ENCODE measurements at regions not wholly inside any gene's neighbourhood (a gene's known extent, or its start where the extent isn't known, plus 50 kb on each side); places are given as distances from the start of the nearest gene placed in this dataset.

DNA sequence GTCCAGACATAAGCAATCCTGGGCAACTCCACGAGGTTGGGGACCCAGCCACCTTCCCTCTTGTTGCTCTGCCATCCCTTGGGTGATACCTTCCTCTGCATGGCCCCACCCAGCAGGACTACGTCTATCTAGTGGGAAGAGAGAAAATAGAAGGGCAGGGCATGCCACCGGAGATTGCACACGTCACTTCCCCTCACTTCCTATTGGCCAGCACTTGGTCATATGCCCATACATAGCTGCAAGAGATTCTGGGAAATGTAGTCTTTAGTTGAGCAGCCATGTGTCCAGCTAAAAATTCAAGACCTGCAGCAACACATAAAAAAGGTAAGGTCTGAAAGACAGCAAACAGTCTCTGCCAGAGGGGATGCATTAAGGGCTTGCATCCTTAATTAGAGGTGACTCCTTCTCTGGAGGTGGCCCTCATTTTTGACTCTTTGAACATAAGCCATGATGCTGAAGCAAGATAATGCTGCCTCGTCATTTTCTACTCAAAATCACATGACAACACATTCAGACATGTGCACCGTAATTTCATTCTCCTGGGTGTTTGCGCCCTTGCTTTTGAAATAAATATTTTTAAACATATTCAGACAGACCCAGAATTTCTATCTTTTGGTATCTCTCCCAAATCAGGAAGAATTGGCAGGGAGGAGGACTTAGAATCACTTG, 91.8 kb upstream of the PWP1 start:
- TF ChIP-seq, protein P1, sequence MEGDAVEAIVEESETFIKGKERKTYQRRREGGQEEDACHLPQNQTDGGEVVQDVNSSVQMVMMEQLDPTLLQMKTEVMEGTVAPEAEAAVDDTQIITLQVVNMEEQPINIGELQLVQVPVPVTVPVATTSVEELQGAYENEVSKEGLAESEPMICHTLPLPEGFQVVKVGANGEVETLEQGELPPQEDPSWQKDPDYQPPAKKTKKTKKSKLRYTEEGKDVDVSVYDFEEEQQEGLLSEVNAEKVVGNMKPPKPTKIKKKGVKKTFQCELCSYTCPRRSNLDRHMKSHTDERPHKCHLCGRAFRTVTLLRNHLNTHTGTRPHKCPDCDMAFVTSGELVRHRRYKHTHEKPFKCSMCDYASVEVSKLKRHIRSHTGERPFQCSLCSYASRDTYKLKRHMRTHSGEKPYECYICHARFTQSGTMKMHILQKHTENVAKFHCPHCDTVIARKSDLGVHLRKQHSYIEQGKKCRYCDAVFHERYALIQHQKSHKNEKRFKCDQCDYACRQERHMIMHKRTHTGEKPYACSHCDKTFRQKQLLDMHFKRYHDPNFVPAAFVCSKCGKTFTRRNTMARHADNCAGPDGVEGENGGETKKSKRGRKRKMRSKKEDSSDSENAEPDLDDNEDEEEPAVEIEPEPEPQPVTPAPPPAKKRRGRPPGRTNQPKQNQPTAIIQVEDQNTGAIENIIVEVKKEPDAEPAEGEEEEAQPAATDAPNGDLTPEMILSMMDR (IDR thresholded peaks at IDR 0.05) = no peak

DNA sequence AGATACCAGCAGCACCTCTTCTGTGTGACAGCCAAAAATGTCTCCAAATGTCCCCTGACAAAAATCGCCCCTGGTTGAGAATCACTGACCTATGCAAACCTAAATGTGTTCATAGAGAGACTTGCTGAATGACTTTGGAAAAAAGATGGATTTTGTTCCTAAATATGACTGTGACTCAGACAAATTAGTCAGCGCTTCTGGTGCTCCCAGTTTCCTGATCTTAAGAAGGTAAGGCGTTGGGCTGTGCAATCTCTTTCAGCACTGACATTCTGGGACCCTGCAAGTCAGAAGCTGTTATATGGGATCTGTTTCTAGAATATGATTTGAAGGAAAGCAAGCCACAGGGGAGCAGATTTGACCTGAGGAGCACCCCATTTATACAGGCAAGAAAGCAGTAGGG, 90.6 kb upstream of the PWP1 start:
- TF ChIP-seq, protein P1 (IDR thresholded peaks at IDR 0.05) = no peak

DNA sequence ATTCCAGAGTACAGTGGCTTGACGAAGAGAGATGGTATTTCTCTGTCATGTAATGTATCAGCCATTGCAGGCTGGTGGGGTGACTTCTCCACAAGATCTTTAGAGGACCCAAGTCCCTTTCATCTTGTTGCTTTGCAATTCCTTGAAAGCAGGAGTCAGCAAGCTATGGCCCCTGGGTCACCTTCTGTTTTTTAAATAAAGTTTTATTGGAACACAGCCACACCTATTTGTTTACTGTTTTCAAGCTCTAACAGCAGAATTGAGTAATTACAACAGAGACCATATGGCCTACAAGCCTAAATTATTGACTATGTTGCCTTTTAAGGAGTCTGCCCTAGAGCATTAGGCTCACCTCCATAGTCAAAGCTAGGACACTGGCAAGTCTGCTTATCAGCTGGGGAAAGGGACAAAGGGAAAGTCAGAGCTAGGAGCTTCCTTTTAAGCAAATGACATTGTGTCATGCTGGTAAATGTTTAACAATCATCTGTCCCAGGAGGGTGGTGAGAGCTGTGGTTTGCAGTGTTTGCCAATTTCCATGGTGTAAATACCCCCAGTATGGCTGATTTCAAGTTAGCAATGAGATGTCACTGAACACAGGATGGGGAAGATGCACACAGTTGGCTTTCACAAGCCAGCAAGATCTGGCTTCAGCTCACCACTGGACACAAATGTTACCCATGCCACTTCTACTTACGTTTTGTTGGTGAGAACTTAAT, 87.7 kb upstream of the PWP1 start:
- TF ChIP-seq, protein P1 (IDR thresholded peaks at IDR 0.05) = no peak

DNA sequence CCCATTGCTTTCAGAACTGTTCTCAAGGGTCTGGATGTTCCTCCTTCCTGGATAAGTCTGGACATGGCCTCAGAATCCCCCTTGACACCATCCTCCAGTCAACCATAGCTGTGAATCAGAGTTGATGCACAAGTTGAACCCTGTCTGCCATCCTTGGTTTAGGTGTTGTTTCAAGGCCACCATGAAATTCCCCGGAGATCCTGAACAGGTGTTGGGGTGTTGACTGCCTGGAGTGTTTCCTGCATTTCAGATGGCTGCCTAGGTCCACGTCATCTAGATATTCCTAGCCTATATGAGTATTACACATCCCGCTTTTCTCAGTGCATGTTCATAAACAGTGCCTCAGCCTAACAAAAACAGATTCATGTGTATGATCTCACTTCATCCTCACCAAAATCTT, 86.7 kb upstream of the PWP1 start:
- TF ChIP-seq, protein P1 (IDR thresholded peaks at IDR 0.05) = no peak

DNA sequence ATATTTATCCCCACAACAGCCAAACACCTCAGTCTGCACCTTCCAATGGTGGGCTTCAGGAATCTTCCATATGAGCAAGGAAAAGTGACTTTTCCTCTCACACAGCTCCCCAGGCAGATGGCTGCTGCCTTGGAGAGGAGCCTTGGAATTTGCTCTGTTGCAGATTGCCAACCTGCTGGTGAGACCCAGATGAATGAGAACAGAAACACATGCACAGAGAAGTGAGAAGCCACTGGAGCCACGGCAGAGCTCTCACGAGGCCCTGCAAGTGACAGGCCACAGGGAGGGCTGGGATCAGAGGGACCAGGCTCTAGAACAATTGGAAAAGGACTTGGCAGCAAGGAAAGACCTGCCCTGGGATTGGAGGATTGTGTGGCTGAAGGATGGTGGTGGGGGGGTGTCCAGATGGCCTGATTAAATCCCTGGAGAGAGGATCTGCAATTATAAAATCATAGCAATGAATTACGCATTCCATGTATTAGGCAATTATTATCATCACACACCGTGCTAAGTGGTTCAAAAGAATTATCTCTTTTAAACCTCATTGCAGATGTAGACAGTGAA, 84.9 kb upstream of the PWP1 start:
- TF ChIP-seq, protein P1 (IDR thresholded peaks at IDR 0.05) = no peak

DNA sequence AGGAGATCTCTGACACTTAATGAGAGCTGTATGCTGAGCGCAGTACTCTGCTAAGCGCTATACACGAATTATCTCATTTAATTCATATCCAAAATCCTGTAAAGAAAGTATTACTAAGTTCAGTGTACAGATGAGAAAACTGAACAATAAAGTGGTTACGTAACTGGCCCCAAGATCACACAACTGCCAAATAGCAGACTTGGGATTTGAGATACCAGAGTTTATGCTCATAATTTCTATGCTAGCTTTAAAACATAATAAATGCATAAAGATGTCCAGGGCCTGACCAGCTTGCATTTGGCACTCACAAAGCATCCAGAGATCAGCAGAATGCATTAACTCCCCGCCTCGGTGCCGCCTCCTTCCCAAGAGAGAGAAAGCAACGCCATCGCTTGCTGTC, 83.2 kb upstream of the PWP1 start:
- TF ChIP-seq, protein P1 (IDR thresholded peaks at IDR 0.05) = no peak

DNA sequence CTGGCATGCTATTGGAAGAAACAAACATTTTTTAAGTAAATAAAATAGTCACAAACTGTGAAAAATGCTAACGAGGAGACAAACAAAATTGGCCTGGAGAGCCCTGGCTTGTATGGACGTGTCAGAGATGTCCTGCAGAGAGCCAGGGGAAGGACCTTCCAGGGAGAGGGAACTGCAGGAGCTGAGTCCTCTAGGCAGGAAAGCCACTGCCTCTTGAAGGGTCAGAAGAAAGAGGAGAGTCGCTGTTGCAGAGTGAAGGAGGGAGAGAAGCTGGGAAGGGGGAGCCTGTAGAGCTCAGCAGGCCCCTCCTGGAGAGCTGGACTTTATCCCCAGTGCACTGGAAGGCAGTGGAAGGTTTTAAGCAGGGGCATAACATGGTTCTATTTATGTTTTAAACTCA, 80.3 kb upstream of the PWP1 start:
- TF ChIP-seq, protein P1 (IDR thresholded peaks at IDR 0.05) = no peak

Measured in LNCAP (cell line).